ENCODE measurements at regions not wholly inside any gene's neighbourhood (a gene's known extent, or its start where the extent isn't known, plus 50 kb on each side); places are given as distances from the start of the nearest gene placed in this dataset.

GRCh38 chr22:48838846-48839730 is 988.6 kb downstream of the BRD1 start:
- TF ChIP-seq CTCF (IDR thresholded peaks at IDR 0.05) (no peak), REST (IDR thresholded peaks at IDR 0.05; ENCODE audit: insufficient read depth in 1 of 2, low read depth in 2 of 2, low read length in 1 of 2) (no peak), POLR2AphosphoS5 (IDR thresholded peaks at IDR 0.05; ENCODE audit: low read depth, low read length) (no peak)

All from Panc1 (cell line).